Stimulated activated memory B cell treated with anti-CD40 and anti-IgM and Interleukin-4, amounts not matched to agents 10 μg/mL and 1 μg/mL and 100 μg/mL, for 72 hours (primary cell): ENCODE measurements at regions not wholly inside any gene's neighbourhood (a gene's known extent, or its start where the extent isn't known, plus 50 kb on each side); places are given as distances from the start of the nearest gene placed in this dataset.

Experiments
- ATAC-seq: fragments of 150-1000 bp; cut with Tn5 transposase; 2 replicates; pipeline ENCODE4 v1.10.0; 2021
- H3K27ac Mint-ChIP-seq: one replicate; pipeline ENCODE4 v1.8.0; 2022; ENCODE audit warnings: mild to moderate bottlenecking, mixed read lengths
- H3K27me3 Mint-ChIP-seq: one replicate; pipeline ENCODE4 v1.8.0; 2022; ENCODE audit warnings: mixed read lengths
- H3K36me3 Mint-ChIP-seq: one replicate; pipeline ENCODE4 v1.8.0; 2022; ENCODE audit warnings: mixed read lengths
- H3K4me1 Mint-ChIP-seq: one replicate; pipeline ENCODE4 v1.8.0; 2022; ENCODE audit warnings: mixed read lengths
- H3K4me3 Mint-ChIP-seq: one replicate; pipeline ENCODE4 v1.8.0; 2022; ENCODE audit warnings: mild to moderate bottlenecking, moderate library complexity, mixed read lengths
- H3K9me3 Mint-ChIP-seq: one replicate; pipeline ENCODE4 v1.8.0; 2022; ENCODE audit warnings: mixed read lengths

GRCh38 chr15:47824147-47824546, 106.8 kb downstream of the SEMA6D start:
- H3K36me3 Mint-ChIP-seq: no peaks in the 10 kb centered on the region
- H3K27me3 Mint-ChIP-seq: no peaks in the 10 kb centered on the region
- no peaks in the 10 kb centered on the region for H3K9me3 Mint-ChIP-seq
- H3K4me1 Mint-ChIP-seq: peaks cover 6% of the 10 kb centered on the region
- no peak overlapping the region for H3K27ac Mint-ChIP-seq
- H3K4me3 Mint-ChIP-seq: no peak overlapping the region
- no peak for ATAC-seq

DNA sequence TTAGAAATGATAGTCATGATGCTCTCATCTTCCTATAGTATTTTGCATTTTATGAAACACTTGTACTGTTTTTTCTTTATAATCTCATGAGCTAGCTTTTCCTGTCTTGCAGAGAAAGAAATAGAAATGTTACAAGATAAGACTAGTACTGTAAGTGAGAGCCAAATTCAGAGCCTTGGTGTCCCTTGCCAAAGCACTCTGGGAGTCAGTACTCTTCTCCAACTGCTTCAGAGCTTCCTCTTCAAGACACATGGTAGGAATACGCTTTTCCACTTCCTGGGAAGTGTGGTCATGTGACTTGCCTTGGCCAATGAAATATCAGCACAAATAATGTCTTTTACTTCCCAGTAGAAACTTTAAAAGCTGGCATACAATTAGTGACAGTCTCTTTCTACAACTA, 112.4 kb downstream of the SEMA6D start:
- Mint-ChIP-seq H3K9me3 (no peaks in the 10 kb centered on the region), H3K36me3 (no peaks in the 10 kb centered on the region), H3K27me3 (no peaks in the 10 kb centered on the region), H3K4me1 (no peaks in the 10 kb centered on the region), H3K27ac (no peak overlapping the region), H3K4me3 (no peak overlapping the region)
- ATAC-seq: no peak

GRCh38 chr15:47834093-47834492, 116.8 kb downstream of the SEMA6D start:
- no peak overlapping the region for H3K27ac Mint-ChIP-seq
- H3K4me3 Mint-ChIP-seq: no peak overlapping the region
- ATAC-seq: no peak
- H3K36me3 Mint-ChIP-seq: no peaks in the 10 kb centered on the region
- no peaks in the 10 kb centered on the region for H3K27me3 Mint-ChIP-seq
- peaks cover 6% of the 10 kb centered on the region for H3K9me3 Mint-ChIP-seq
- no peaks in the 10 kb centered on the region for H3K4me1 Mint-ChIP-seq

GRCh38 chr15:47839233-47839825, 122.0 kb downstream of the SEMA6D start:
- H3K9me3 Mint-ChIP-seq: peaks cover 6% of the 10 kb centered on the region
- H3K4me1 Mint-ChIP-seq: no peaks in the 10 kb centered on the region
- H3K36me3 Mint-ChIP-seq: no peaks in the 10 kb centered on the region
- no peak overlapping the region for H3K27ac Mint-ChIP-seq
- no peak for ATAC-seq
- no peak overlapping the region for H3K4me3 Mint-ChIP-seq
- H3K27me3 Mint-ChIP-seq: no peaks in the 10 kb centered on the region

- H3K9me3 Mint-ChIP-seq: no peaks in the 10 kb centered on the region
- H3K27ac Mint-ChIP-seq: no peak overlapping the region
- ATAC-seq: no peak
- no peak overlapping the region for H3K4me3 Mint-ChIP-seq
- H3K27me3 Mint-ChIP-seq: no peaks in the 10 kb centered on the region
- H3K36me3 Mint-ChIP-seq: no peaks in the 10 kb centered on the region
- H3K4me1 Mint-ChIP-seq: no peaks in the 10 kb centered on the region
Measured at GRCh38 chr15:47843124-47843663, 125.9 kb downstream of the SEMA6D start.

- no peak overlapping the region for H3K27ac Mint-ChIP-seq
- H3K4me3 Mint-ChIP-seq: no peak overlapping the region
- no peaks in the 10 kb centered on the region for H3K36me3 Mint-ChIP-seq
- ATAC-seq: no peak
- H3K4me1 Mint-ChIP-seq: no peaks in the 10 kb centered on the region
- H3K27me3 Mint-ChIP-seq: no peaks in the 10 kb centered on the region
- no peaks in the 10 kb centered on the region for H3K9me3 Mint-ChIP-seq
Measured at GRCh38 chr15:47844437-47844836, 127.1 kb downstream of the SEMA6D start.

DNA sequence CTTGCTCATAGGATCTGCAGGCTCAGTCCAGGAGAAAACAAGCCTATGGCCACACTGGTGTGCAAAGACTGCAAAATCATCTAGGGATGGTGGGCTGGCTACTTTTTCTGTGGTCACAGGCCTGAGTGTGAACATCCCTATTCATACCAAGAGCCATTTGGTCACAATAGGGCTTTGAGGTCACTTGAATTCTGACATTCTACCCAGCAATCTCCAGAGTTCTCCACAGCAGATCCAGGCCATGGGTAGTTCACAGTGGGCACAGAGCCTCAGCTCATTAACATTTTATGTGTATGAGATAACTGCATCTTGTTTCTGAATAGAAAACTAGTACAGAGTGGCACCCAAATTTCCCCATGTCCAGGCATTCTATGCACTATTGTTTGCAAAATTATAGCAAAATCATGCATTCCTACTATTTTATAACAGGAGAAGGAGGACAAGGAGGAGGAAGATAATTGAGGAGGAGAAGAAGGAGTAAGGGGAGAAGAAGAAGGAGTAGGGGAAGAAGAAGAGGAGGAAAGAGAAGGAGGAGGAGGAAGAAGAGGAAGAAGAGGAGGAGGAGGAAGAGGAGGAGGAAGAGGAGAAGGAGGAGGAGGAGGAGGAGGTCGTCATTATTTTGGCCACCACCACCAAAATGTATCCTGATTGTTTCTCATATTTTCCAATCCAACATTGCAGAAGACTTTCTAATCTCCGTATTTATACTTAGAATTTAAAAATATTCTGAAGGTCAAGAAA, 129.0 kb downstream of the SEMA6D start:
- ATAC-seq: no peak
- no peaks in the 10 kb centered on the region for H3K4me1 Mint-ChIP-seq
- H3K27me3 Mint-ChIP-seq: no peaks in the 10 kb centered on the region
- H3K36me3 Mint-ChIP-seq: no peaks in the 10 kb centered on the region
- H3K4me3 Mint-ChIP-seq: no peak overlapping the region
- no peaks in the 10 kb centered on the region for H3K9me3 Mint-ChIP-seq
- no peak overlapping the region for H3K27ac Mint-ChIP-seq

GRCh38 chr15:47846876-47847275, 129.6 kb downstream of the SEMA6D start:
- Mint-ChIP-seq H3K27ac (no peak overlapping the region), H3K36me3 (no peaks in the 10 kb centered on the region), H3K4me1 (no peaks in the 10 kb centered on the region), H3K27me3 (no peaks in the 10 kb centered on the region), H3K4me3 (no peak overlapping the region), H3K9me3 (no peaks in the 10 kb centered on the region)
- no peak for ATAC-seq

GRCh38 chr15:47856071-47856470, 138.8 kb downstream of the SEMA6D start:
- no peak for ATAC-seq
- Mint-ChIP-seq H3K9me3 (no peaks in the 10 kb centered on the region), H3K27me3 (no peaks in the 10 kb centered on the region), H3K4me1 (peaks cover 6% of the 10 kb centered on the region), H3K4me3 (no peak overlapping the region), H3K36me3 (no peaks in the 10 kb centered on the region), H3K27ac (no peak overlapping the region)

DNA sequence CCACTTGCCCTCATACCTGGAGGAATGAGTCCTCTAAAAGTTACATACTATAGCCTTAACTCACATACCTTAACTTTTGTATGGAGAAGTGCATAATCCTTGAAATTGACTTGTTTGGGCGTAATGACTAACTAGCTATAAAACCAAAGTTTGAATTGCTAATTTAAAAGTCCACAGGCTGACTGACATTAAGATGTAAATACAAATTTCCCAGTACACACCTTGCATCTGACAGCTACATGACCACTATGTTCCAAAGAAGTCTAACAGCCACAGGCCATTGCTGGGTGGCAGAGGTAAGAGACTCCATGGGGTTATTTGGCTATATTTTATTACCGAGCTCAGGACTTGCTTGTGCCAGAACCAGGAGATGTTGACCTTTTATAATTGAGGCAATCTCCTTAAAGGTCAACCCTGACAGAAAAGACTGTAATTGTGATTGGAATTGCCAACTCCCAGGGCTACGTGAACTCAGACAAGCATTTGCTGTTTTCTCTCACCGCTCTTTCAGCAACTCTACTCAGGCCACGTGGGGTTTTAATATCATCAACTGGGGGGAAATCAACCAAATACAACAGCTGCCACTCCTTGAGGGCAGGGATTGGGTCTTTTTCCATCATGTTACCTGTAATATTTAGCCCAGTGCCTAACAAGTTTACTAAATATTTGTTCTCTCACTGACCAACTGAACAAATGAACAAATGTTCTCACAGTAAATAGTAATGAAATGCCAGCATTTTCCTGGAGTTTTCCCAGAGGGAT, 139.9 kb downstream of the SEMA6D start:
- H3K36me3 Mint-ChIP-seq: no peaks in the 10 kb centered on the region

GRCh38 chr15:47857776-47858167, 140.5 kb downstream of the SEMA6D start:
- Mint-ChIP-seq H3K27ac (no peak overlapping the region), H3K4me1 (peaks cover 6% of the 10 kb centered on the region), H3K27me3 (no peaks in the 10 kb centered on the region), H3K4me3 (no peak overlapping the region), H3K36me3 (no peaks in the 10 kb centered on the region), H3K9me3 (no peaks in the 10 kb centered on the region)
- peak; percentile 56 for ATAC-seq

More for the DNA sequence above, 139.9 kb downstream of the SEMA6D start:
- Mint-ChIP-seq H3K27ac (no peak overlapping the region), H3K27me3 (no peaks in the 10 kb centered on the region), H3K9me3 (no peaks in the 10 kb centered on the region), H3K4me3 (no peak overlapping the region), H3K4me1 (peaks cover 6% of the 10 kb centered on the region)
- ATAC-seq: no peak

DNA sequence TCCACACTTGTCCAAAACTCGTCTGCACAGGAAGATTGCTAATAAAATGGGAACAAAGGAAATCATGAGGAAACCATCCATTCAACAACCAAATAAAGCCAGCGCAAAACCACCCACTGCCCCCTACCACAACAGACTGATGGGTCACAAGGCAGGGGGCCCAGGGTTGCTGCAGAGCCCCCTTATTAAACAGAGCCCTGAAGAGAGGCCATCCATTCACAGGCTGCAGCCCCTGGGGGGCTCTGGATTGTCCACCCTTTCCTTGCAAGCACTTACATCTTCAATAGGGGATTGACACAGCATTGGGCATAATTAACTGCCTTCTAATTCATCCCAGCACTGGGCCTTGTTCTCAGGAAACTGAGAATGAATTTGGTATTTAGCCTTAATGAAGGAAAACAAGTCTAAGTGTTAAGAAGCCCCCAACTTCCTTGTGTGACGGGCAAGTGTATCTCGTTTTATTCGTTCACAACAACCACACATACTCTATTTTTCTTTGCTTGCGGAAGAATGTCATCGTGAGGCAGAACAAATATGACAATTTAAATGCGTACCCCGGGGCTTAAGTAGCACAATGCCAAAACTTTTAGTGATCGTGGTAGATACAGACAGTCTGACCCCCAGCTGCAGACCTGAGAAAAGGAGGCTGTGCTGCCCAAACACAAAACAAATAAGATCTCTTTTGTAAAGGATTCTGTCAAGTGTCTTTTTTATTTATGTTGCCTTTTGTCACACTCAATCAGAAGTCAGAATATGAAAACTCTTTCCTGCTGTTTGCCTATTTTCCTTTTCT, 144.0 kb downstream of the SEMA6D start:
- no peak overlapping the region for H3K4me3 Mint-ChIP-seq
- no peaks in the 10 kb centered on the region for H3K36me3 Mint-ChIP-seq
- H3K4me1 Mint-ChIP-seq: peaks cover 6% of the 10 kb centered on the region
- ATAC-seq: no peak
- H3K27me3 Mint-ChIP-seq: no peaks in the 10 kb centered on the region
- no peaks in the 10 kb centered on the region for H3K9me3 Mint-ChIP-seq
- no peak overlapping the region for H3K27ac Mint-ChIP-seq

DNA sequence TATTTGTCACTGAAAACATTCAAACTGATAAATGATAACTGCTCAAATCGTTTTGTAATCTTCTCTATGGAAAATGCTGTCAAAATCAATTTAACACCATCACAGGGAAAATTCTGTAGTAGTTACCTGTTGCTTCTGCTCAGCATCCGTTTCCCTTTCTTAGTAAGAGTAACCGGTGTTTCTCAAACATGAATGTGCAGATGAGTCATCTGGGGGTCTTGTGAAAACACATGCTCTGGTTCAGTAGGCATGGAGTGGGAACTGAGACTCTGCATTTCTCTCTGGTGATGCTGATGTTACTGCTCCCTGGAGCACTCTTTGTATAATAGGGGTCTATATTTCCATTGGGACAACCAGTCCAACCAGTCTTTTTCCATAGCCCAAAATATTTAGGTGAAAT, 145.1 kb downstream of the SEMA6D start:
- ATAC-seq: peak; percentile 72
- peaks cover 6% of the 10 kb centered on the region for H3K4me1 Mint-ChIP-seq
- H3K36me3 Mint-ChIP-seq: no peaks in the 10 kb centered on the region
- no peaks in the 10 kb centered on the region for H3K27me3 Mint-ChIP-seq
- no peak overlapping the region for H3K27ac Mint-ChIP-seq
- no peaks in the 10 kb centered on the region for H3K9me3 Mint-ChIP-seq
- H3K4me3 Mint-ChIP-seq: no peak overlapping the region

DNA sequence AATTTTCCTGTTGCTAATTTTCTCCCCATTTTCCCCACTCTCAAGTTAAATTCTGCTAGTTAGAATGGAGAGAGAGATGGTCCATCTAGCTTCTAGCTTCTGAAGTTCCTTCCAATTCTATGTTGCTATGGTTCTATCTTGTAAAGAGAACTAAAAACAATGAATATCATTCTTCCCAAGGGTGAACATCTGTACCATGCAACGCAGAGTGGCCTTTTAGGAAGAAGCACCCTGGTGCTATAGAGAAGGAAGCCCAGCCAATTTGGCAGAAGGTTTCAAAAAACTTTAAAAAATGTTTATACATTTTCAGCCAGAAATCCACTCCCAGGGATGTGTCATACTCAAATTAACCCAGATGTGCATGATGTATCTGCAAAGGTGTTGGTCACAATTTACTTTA, 149.1 kb downstream of the SEMA6D start:
- no peaks in the 10 kb centered on the region for H3K9me3 Mint-ChIP-seq
- H3K36me3 Mint-ChIP-seq: no peaks in the 10 kb centered on the region
- no peaks in the 10 kb centered on the region for H3K27me3 Mint-ChIP-seq
- no peaks in the 10 kb centered on the region for H3K4me1 Mint-ChIP-seq
- ATAC-seq: no peak
- no peak overlapping the region for H3K27ac Mint-ChIP-seq
- no peak overlapping the region for H3K4me3 Mint-ChIP-seq
